CD14-positive monocyte (primary cell): ENCODE measurements at regions not wholly inside any gene's neighbourhood (a gene's known extent, or its start where the extent isn't known, plus 50 kb on each side); places are given as distances from the start of the nearest gene placed in this dataset.

Experiments
- DNase-seq, 3 donors: peaks; one replicate each; pipeline ENCODE4 v3.0.0-alpha.2; 2011 to 2022
- H2AFZ ChIP-seq: 2 replicates; pipeline ENCODE4 v1.6.0; 2012; ENCODE audit warnings: mild to moderate bottlenecking, low read depth, low read length, inconsistent platforms; ENCODE audit not compliant: insufficient read depth, poor library complexity, severe bottlenecking
- H3K27ac ChIP-seq, 2 donors: 1 replicate in 1 of 2; 2 replicates in 1 of 2; pipeline ENCODE4 v1.5.1; 2012 to 2013; ENCODE audit warnings: low read length in 2 of 2, control low read depth in 1 of 2, inconsistent platforms in 1 of 2, low read depth in 1 of 2, mild to moderate bottlenecking in 1 of 2
- H3K27me3 ChIP-seq, 2 donors: one replicate each; pipeline versions ENCODE4 v1.6.0 to v1.6.1; 2011 to 2013; ENCODE audit warnings: low read length in 2 of 2; ENCODE audit not compliant: control insufficient read depth in 2 of 2, insufficient read depth in 2 of 2
- H3K36me3 ChIP-seq, 2 donors: replicated peaks in 1 of 2; 1 replicate in 1 of 2; 2 replicates in 1 of 2; pipeline versions ENCODE4 v1.5.1 to v1.6.1; 2012 to 2013; ENCODE audit warnings: low read length in 2 of 2, control low read depth in 1 of 2, inconsistent platforms in 1 of 2, mild to moderate bottlenecking in 1 of 2; ENCODE audit not compliant: insufficient read depth in 2 of 2, control insufficient read depth in 1 of 2
- H3K4me1 ChIP-seq, 2 donors: 1 replicate in 1 of 2; 2 replicates in 1 of 2; pipeline versions ENCODE4 v1.5.1 to v1.6.1; 2012 to 2013; ENCODE audit warnings: low read length in 2 of 2, control low read depth in 1 of 2, inconsistent platforms in 1 of 2, mild to moderate bottlenecking in 1 of 2, moderate library complexity in 1 of 2; ENCODE audit not compliant: insufficient read depth in 2 of 2, control insufficient read depth in 1 of 2
- H3K4me2 ChIP-seq: replicated peaks from 2 replicates; pipeline ENCODE3; 2012; ENCODE audit warnings: low read length, moderate library complexity, mild to moderate bottlenecking; ENCODE audit not compliant: poor library complexity, severe bottlenecking; ENCODE audit errors: extremely low read depth
- H3K4me3 ChIP-seq, 3 experiments: fragments of 200-600 bp in 1 of 3; sonication (generic) in 1 of 3; replicated peaks in 1 of 3; 1 replicate in 2 of 3; 2 replicates in 1 of 3; pipeline ENCODE4 v1.5.1; 2011 to 2013; ENCODE audit warnings: low read length in 3 of 3, mild to moderate bottlenecking in 3 of 3, control low read depth in 2 of 3, low read depth in 2 of 3, inconsistent platforms in 1 of 3, moderate library complexity in 1 of 3
- H3K79me2 ChIP-seq: 2 replicates; pipeline ENCODE4 v1.6.0; 2012; ENCODE audit warnings: mild to moderate bottlenecking, control low read depth, inconsistent platforms, low read length, moderate library complexity; ENCODE audit not compliant: insufficient read depth
- H3K9ac ChIP-seq: 2 replicates; pipeline ENCODE4 v1.6.0; 2017; ENCODE audit warnings: low read length, mild to moderate bottlenecking; ENCODE audit not compliant: insufficient read depth, poor library complexity, severe bottlenecking
- H3K9me3 ChIP-seq, 2 donors: replicated peaks in 1 of 2; 1 replicate in 1 of 2; 2 replicates in 1 of 2; pipeline versions ENCODE4 v1.5.1 to v1.6.1; 2012 to 2013; ENCODE audit warnings: low read length in 2 of 2, control low read depth in 1 of 2; ENCODE audit not compliant: control insufficient read depth in 1 of 2, insufficient read depth in 1 of 2
- H4K20me1 ChIP-seq: 2 replicates; pipeline ENCODE4 v1.6.0; 2012; ENCODE audit warnings: mild to moderate bottlenecking, low read length, control low read depth, moderate library complexity; ENCODE audit not compliant: insufficient read depth
- H3K27ac Mint-ChIP-seq, 7 donors: one replicate each; pipeline ENCODE4 v1.8.0; 2020; ENCODE audit warnings: mild to moderate bottlenecking in 7 of 7, mixed read lengths in 7 of 7, moderate library complexity in 6 of 7, inconsistent platforms in 2 of 7
- H3K27me3 Mint-ChIP-seq, 3 donors: one replicate each; pipeline ENCODE4 v1.8.0; 2021 to 2022; ENCODE audit warnings: low read depth in 3 of 3, mild to moderate bottlenecking in 3 of 3, mixed read lengths in 3 of 3, moderate library complexity in 3 of 3, inconsistent platforms in 1 of 3
- H3K36me3 Mint-ChIP-seq, 2 donors: one replicate each; pipeline ENCODE4 v1.8.0; 2020; ENCODE audit warnings: mixed read lengths in 2 of 2, inconsistent platforms in 1 of 2, mild to moderate bottlenecking in 1 of 2
- H3K4me1 Mint-ChIP-seq: one replicate; pipeline ENCODE4 v1.8.0; 2020; ENCODE audit warnings: mild to moderate bottlenecking, mixed read lengths
- H3K4me3 Mint-ChIP-seq, 2 donors: one replicate each; pipeline ENCODE4 v1.8.0; 2020; ENCODE audit warnings: mild to moderate bottlenecking in 2 of 2, mixed read lengths in 2 of 2, moderate library complexity in 1 of 2
- H3K9me3 Mint-ChIP-seq, 7 donors: one replicate each; pipeline ENCODE4 v1.8.0; 2020 to 2022; ENCODE audit warnings: mixed read lengths in 7 of 7, mild to moderate bottlenecking in 6 of 7, moderate library complexity in 6 of 7, inconsistent platforms in 2 of 7
- CTCF ChIP-seq: fragments of 200-600 bp; IDR thresholded peaks from one replicate; pipeline ENCODE4 v1.8.0; 2022; ENCODE audit warnings: antibody characterized with exemption, mild to moderate bottlenecking
- WGBS: methylation state at CpG from one replicate; pipeline ENCODE4 v1.1.5; 2013; ENCODE audit warnings: missing lambda C conversion rate; ENCODE audit not compliant: insufficient coverage; 5-methylcytosine and 5-hydroxymethylcytosine counted together
- intact Hi-C, 2 donors: fragments of 100-400 bp; cut with micrococcal nuclease; formaldehyde crosslinking; loops; one replicate each; pipeline versions ENCODE4 v1.15.0 to v1.15.1; 2023

DNA sequence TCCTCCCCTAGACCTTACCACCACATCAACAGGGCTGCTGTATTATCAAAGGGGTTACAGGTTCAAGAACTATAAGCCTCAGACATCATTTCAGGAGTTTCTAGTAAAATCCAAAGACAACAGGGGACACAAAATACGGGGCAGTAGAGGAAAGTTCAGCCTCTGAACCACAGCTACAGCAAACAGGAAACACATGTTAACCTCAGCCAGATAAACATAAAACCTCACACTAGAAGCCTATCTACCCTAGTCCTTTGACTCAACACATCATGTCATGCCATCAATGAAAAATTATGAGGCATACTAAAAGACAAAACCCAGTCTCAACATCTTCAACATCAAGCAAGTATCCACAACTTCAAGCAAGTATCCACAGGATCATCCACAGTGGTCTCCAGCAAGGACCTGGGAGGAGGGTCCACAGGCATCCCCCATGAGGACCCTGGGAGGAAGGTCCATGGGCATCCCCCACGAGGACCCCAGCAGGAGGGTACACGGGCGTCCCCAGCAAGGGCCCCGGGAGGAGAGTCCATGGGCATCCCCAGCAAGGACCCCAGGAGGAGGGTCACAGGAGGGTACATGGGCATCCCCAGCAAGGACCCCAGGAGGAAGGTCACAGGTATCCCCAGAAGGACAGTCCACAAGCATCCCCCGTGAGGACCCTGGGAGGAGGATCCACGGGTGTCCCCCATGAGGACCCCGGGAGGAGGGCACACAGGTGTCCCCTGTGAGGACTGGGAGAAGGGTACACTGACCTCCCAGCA is 440.0 kb downstream of the MATN1 start:
- DNase-seq: no peak
- Mint-ChIP-seq H3K4me3 (no peak overlapping the region), H3K27ac (no peak overlapping the region), H3K9me3 (peaks cover 0 to 3% (median 0%) of the 10 kb centered on the region in 7 donors), H3K27me3 (peaks cover 0 to 6% (median 5%) of the 10 kb centered on the region in 3 donors), H3K36me3 (no peaks in the 10 kb centered on the region), H3K4me1 (no peaks in the 10 kb centered on the region)
- H3K4me2 ChIP-seq: no peak overlapping the region
- H3K36me3 ChIP-seq: no peaks in the 10 kb centered on the region
- H2AFZ ChIP-seq: no peak overlapping the region
- H4K20me1 ChIP-seq: no peaks in the 10 kb centered on the region
- no peak overlapping the region for H3K27ac ChIP-seq
- H3K27me3 ChIP-seq: no peaks in the 10 kb centered on the region
- H3K4me3 ChIP-seq: no peak overlapping the region
- H3K79me2 ChIP-seq: no peaks in the 10 kb centered on the region
- no peak overlapping the region for H3K9ac ChIP-seq
- WGBS: 77% methylated on average over 8 of the region's 8 CpGs
- no peaks in the 10 kb centered on the region for H3K9me3 ChIP-seq
- intact Hi-C loops: no loop called here
- H3K4me1 ChIP-seq: no peaks in the 10 kb centered on the region
- TF ChIP-seq CTCF: no peak

DNA sequence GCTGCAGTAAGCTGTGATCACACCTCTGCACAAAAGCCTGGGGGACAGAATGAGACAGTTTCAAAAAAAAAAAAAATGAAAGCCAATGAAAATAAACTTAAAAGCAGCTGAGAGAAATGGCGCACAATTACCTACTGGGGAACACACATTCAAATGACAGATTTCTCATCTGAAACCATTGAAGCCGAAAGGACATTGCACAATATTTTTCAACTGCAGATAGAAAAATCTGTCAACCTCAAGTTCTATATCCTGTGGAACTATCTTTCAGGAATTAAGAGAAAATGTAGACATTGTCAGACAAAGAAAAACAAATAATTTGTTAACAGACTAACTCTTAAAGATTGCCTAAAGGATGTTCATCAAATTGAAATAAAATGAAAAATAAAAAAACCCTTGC is 442.8 kb downstream of the MATN1 start:
- Mint-ChIP-seq H3K27me3 (peaks cover 0 to 7% (median 4%) of the 10 kb centered on the region in 3 donors), H3K9me3 (peaks cover 0 to 3% (median 0%) of the 10 kb centered on the region in 7 donors), H3K36me3 (no peaks in the 10 kb centered on the region), H3K27ac (no peak overlapping the region), H3K4me1 (no peaks in the 10 kb centered on the region), H3K4me3 (no peak overlapping the region)
- Histone ChIP-seq H3K36me3 (no peaks in the 10 kb centered on the region), H3K4me2 (no peak overlapping the region), H3K9me3 (no peaks in the 10 kb centered on the region), H2AFZ (no peak overlapping the region), H3K27ac (no peak overlapping the region), H3K4me3 (no peak overlapping the region), H3K4me1 (no peaks in the 10 kb centered on the region), H3K79me2 (no peaks in the 10 kb centered on the region), H3K27me3 (no peaks in the 10 kb centered on the region), H4K20me1 (no peaks in the 10 kb centered on the region), H3K9ac (no peak overlapping the region)
- no CpG with 5 or more reads among the region's 2 CpGs for WGBS
- intact Hi-C loops: no loop called here
- no peak for DNase-seq
- TF ChIP-seq CTCF: no peak
